H1 (cell line): ENCODE measurements at regions not wholly inside any gene's neighbourhood (a gene's known extent, or its start where the extent isn't known, plus 50 kb on each side); places are given as distances from the start of the nearest gene placed in this dataset.

Source experiments
- ASH2L ChIP-seq: fragments of 200-600, 300-600 bp; sonication (generic); IDR thresholded peaks from one replicate; pipeline ENCODE4 v1.7.1; 2017; ENCODE audit warnings: low read length
- ATF3 ChIP-seq: IDR thresholded peaks from 2 replicates; pipeline ENCODE4 v1.6.1; 2011; ENCODE audit warnings: low read depth, mild to moderate bottlenecking, low read length; ENCODE audit not compliant: insufficient read depth
- BCL11A ChIP-seq, 2 experiments: IDR thresholded peaks; one replicate each; pipeline ENCODE4 v1.6.1; 2011; ENCODE audit warnings: low read depth in 2 of 2, low read length in 2 of 2, mild to moderate bottlenecking in 2 of 2
- CEBPB ChIP-seq: IDR thresholded peaks from 2 replicates; pipeline ENCODE4 v1.6.1; 2012; ENCODE audit warnings: low read depth, low read length
- CTCF ChIP-seq, 3 experiments: IDR thresholded peaks; 1 replicate in 2 of 3; 2 replicates in 1 of 3; pipeline versions ENCODE4 v1.5.1 to v1.6.1; 2011; ENCODE audit warnings: low read length in 3 of 3, mild to moderate bottlenecking in 3 of 3, inconsistent platforms in 2 of 3, low read depth in 1 of 3, moderate library complexity in 1 of 3; ENCODE audit not compliant: insufficient read depth in 1 of 3; ENCODE audit errors: control extremely low read depth in 1 of 3
- EP300 ChIP-seq, 2 experiments: IDR thresholded peaks; 1 replicate in 1 of 2; 2 replicates in 1 of 2; pipeline ENCODE4 v1.6.1; 2011 to 2012; ENCODE audit warnings: low read depth in 2 of 2, low read length in 2 of 2, mild to moderate bottlenecking in 2 of 2, borderline replicate concordance in 1 of 2, inconsistent platforms in 1 of 2, moderate library complexity in 1 of 2
- EZH2 ChIP-seq: fragments of 200-600 bp; sonication (generic); IDR thresholded peaks from 2 replicates; pipeline ENCODE4 v1.7.1; 2012; ENCODE audit warnings: low read depth, mild to moderate bottlenecking, moderate library complexity, low read length, inconsistent platforms; ENCODE audit not compliant: severe bottlenecking
- GABPA ChIP-seq: IDR thresholded peaks from 2 replicates; pipeline ENCODE4 v1.6.1; 2011; ENCODE audit warnings: mild to moderate bottlenecking, low read length, moderate library complexity, borderline replicate concordance; ENCODE audit not compliant: insufficient read depth
- HDAC2 ChIP-seq, 2 experiments: fragments of 300-600 bp in 1 of 2; sonication (generic) in 1 of 2; IDR thresholded peaks; 2 replicates each; pipeline ENCODE4 v1.6.1; 2011 to 2012; ENCODE audit warnings: low read depth in 2 of 2, low read length in 2 of 2, mild to moderate bottlenecking in 2 of 2, moderate library complexity in 2 of 2, borderline replicate concordance in 1 of 2, inconsistent platforms in 1 of 2
- MAFK ChIP-seq: IDR thresholded peaks from 2 replicates; pipeline ENCODE4 v1.6.1; 2012; ENCODE audit warnings: low read depth, mild to moderate bottlenecking, improper control_type of control experiment, low read length
- POU5F1 ChIP-seq: IDR thresholded peaks from 2 replicates; pipeline ENCODE4 v1.6.1; 2011; ENCODE audit warnings: low read depth, mild to moderate bottlenecking, low read length, moderate library complexity
- RBBP5 ChIP-seq: IDR thresholded peaks from 2 replicates; pipeline ENCODE4 v1.7.1; 2012; ENCODE audit warnings: low read depth, mild to moderate bottlenecking, inconsistent platforms, low read length, moderate library complexity, borderline replicate concordance
- SAP30 ChIP-seq: fragments of 300-600 bp; sonication (generic); IDR thresholded peaks from 2 replicates; pipeline ENCODE4 v1.7.1; 2012; ENCODE audit warnings: low read length, moderate library complexity, mild to moderate bottlenecking, inconsistent platforms; ENCODE audit not compliant: insufficient read depth, insufficient replicate concordance
- SIN3A ChIP-seq, 2 experiments: IDR thresholded peaks in 1 of 2; conservative IDR thresholded peaks in 1 of 2; 2 replicates each; pipeline ENCODE4 v1.6.1; 2011 to 2012; ENCODE audit warnings: low read length in 2 of 2, improper control_type of control experiment in 1 of 2, low read depth in 1 of 2, mild to moderate bottlenecking in 1 of 2
- SP1 ChIP-seq: IDR thresholded peaks from 2 replicates; pipeline ENCODE4 v1.6.1; 2011; ENCODE audit warnings: low read depth, low read length
- TAF7 ChIP-seq: optimal IDR thresholded peaks from 2 replicates; pipeline ENCODE3; 2011; ENCODE audit warnings: low read depth, mild to moderate bottlenecking, inconsistent platforms, low read length, moderate library complexity, borderline replicate concordance
- TBP ChIP-seq: IDR thresholded peaks from 2 replicates; pipeline ENCODE4 v1.6.1; 2011; ENCODE audit warnings: low read depth, low read length, improper control_type of control experiment
- TCF12 ChIP-seq: IDR thresholded peaks from 2 replicates; pipeline ENCODE4 v1.6.1; 2011; ENCODE audit warnings: low read depth, mild to moderate bottlenecking, low read length
- YY1 ChIP-seq: IDR thresholded peaks from 2 replicates; pipeline ENCODE4 v1.6.1; 2011; ENCODE audit warnings: low read depth, mild to moderate bottlenecking, low read length
- ZNF274 ChIP-seq: IDR thresholded peaks from 2 replicates; pipeline ENCODE4 v1.7.0; 2012; ENCODE audit warnings: low read length, borderline replicate concordance; ENCODE audit errors: extremely low read depth

- no peak for TF ChIP-seq EZH2
- peak; percentile 96 to 97 for TF ChIP-seq SIN3A (conservative IDR thresholded peaks at IDR 0.05 in 1 of 2, IDR thresholded peaks at IDR 0.05 in 1 of 2; ENCODE audit: low read depth in 1 of 2, low read length in 2 of 2)
- no peak for TF ChIP-seq CEBPB
- peak; percentile 87 for TF ChIP-seq SAP30
- no peak for TF ChIP-seq ATF3
- no peak for TF ChIP-seq ASH2L
- no peak for TF ChIP-seq RBBP5
- no peak for TF ChIP-seq TAF7
- no peak for TF ChIP-seq HDAC2 (IDR thresholded peaks at IDR 0.05; ENCODE audit: borderline replicate concordance in 1 of 2, low read depth in 2 of 2, low read length in 2 of 2)
- no peak for TF ChIP-seq CTCF (IDR thresholded peaks at IDR 0.05; ENCODE audit: control extremely low read depth in 1 of 3, insufficient read depth in 1 of 3, low read depth in 1 of 3, low read length in 3 of 3)
- no peak for TF ChIP-seq EP300 (IDR thresholded peaks at IDR 0.05; ENCODE audit: borderline replicate concordance in 1 of 2, low read depth in 2 of 2, low read length in 2 of 2)
- no peak for TF ChIP-seq MAFK
- TF ChIP-seq YY1: no peak
- TF ChIP-seq POU5F1: no peak
- TF ChIP-seq GABPA: peak; percentile 34; the same call in 1 of the 2 replicates
- no peak for TF ChIP-seq TBP
- no peak for TF ChIP-seq BCL11A (IDR thresholded peaks at IDR 0.05; ENCODE audit: low read depth in 2 of 2, low read length in 2 of 2)
- no peak for TF ChIP-seq ZNF274
- no peak for TF ChIP-seq TCF12
- TF ChIP-seq SP1: no peak
Measured at GRCh38 chr1:37410815-37411214, 63.6 kb upstream of the ZC3H12A start (continued).
